ENCODE measurements at regions not wholly inside any gene's neighbourhood (a gene's known extent, or its start where the extent isn't known, plus 50 kb on each side); places are given as distances from the start of the nearest gene placed in this dataset.
"Not testable (repeated sequence)": the region's sequence is repeated elsewhere in the genome, so short reads cannot be mapped to it uniquely, and the experiment has no call there.

DNA sequence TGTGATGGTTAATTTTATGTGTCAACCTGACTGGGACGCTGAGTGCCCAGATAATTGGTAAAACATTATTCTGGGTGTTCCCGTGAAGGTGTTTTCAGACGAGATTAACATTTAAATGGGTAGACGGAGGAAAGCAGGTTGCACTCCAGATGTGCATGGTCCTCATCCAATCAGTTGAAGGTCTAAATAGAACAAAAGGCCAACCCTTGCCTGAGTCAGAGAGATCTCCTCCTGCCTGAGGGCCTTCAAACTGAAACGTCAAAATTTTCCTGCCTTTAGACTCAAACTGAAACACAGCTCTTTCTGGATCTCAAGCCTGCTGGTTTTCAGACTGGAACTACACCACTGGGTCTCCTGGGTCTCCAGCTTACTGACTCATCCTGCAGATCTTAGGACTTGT lies 73.5 kb downstream of the NPIPA8 start:
- not testable (repeated sequence) for H3K4me3 Mint-ChIP-seq (ENCODE audit: unreplicated experiment)

DNA sequence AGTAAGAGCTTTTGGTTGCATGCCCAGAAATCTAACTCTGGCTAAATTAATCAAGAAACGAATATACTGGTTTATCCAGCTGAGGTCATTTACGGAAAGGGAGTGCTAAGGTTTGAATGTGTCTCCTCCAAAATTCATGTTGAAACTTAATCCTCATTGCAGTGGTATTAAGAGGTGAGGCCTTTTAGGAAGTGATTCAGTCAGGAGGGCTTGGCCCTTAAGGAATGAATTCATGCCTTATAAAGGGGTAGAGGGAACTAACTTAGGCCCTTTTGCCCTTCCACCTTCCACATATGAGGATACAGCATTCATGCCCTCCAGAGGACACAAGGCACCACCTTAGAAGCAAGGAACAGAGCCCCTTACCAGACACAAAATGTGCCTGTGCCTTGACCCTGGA lies 74.7 kb downstream of the NPIPA8 start:
- H3K27me3 Mint-ChIP-seq (ENCODE audit: insufficient read depth, unreplicated experiment); H3K36me3 Mint-ChIP-seq (ENCODE audit: insufficient read depth, unreplicated experiment); H3K27ac Mint-ChIP-seq (ENCODE audit: low read depth, unreplicated experiment); H3K4me1 Mint-ChIP-seq (ENCODE audit: insufficient read depth, unreplicated experiment); BruUV-seq (replicated peaks); H3K9me3 Mint-ChIP-seq (ENCODE audit: unreplicated experiment); DNase-seq (ENCODE audit: unreplicated experiment); H3K4me3 Mint-ChIP-seq (ENCODE audit: unreplicated experiment); intact Hi-C loops (cut with micrococcal nuclease); CTCF ChIA-PET; POLR2A ChIA-PET: not testable (repeated sequence)

More for the DNA sequence above, 73.5 kb downstream of the NPIPA8 start:
- H3K9me3 Mint-ChIP-seq (ENCODE audit: unreplicated experiment); H3K27me3 Mint-ChIP-seq (ENCODE audit: insufficient read depth, unreplicated experiment); H3K4me1 Mint-ChIP-seq (ENCODE audit: insufficient read depth, unreplicated experiment); intact Hi-C loops (cut with micrococcal nuclease); DNase-seq (ENCODE audit: unreplicated experiment); CTCF ChIA-PET; POLR2A ChIA-PET; BruUV-seq (replicated peaks); H3K36me3 Mint-ChIP-seq (ENCODE audit: insufficient read depth, unreplicated experiment); H3K27ac Mint-ChIP-seq (ENCODE audit: low read depth, unreplicated experiment): not testable (repeated sequence)

DNA sequence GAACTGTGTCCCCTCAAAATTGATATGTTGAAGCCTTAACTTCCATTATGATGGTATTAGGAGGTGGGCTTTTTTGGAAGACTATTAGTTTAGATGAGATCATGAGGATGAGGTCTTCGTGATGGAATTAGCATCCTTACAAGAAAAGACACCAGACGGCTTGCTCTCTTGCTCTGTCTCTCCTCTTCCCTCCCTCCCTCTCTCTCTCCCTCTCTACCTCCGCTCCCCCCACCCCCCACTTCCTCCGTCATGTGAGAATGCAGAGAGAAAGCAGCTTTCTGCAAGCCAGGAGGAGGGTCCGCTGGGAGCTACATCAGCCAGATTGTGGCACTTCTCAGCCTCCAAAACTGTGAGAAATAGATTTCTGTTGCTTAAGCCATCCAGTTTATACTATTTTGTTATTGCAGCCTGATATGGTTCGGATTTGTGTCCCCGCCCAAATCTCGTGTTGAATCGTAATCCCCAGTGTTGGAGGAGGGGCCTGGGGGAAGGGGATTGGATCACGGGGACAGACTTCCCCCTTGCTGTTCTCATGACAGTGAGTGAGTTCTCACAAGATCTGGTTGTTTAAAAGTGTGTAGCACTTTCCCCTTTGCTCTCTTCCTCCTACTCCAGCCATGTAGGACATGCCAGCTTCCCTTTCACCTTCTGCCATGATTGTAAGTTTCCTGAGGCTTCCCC lies 76.9 kb downstream of the NPIPA8 start:
- BruUV-seq (replicated peaks); H3K9me3 Mint-ChIP-seq (ENCODE audit: unreplicated experiment); H3K36me3 Mint-ChIP-seq (ENCODE audit: insufficient read depth, unreplicated experiment); H3K27me3 Mint-ChIP-seq (ENCODE audit: insufficient read depth, unreplicated experiment); H3K27ac Mint-ChIP-seq (ENCODE audit: low read depth, unreplicated experiment); H3K4me3 Mint-ChIP-seq (ENCODE audit: unreplicated experiment); DNase-seq (ENCODE audit: unreplicated experiment); intact Hi-C loops (cut with micrococcal nuclease); POLR2A ChIA-PET; H3K4me1 Mint-ChIP-seq (ENCODE audit: insufficient read depth, unreplicated experiment); CTCF ChIA-PET: not testable (repeated sequence)

DNA sequence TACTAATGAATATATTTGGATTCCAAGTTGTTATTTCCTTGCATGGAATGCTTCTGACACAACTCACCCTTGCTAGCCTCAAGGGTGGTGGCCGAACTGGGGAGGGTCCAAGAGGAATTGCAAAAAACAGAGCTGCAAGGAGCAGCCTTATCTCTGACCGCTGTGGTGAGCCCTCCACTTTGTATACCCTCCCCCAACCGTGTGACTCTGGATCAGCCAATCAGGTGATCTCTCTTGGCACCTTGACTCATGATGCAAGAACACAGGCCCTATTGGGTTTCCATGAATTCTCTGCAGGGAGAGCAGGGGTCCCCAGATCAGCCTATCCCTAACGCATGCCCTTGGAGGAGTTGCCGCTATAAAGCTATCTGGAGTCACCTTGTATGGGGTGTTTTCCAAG lies 83.6 kb downstream of the NPIPA8 start:
- H3K9me3 Mint-ChIP-seq (ENCODE audit: unreplicated experiment); H3K27me3 Mint-ChIP-seq (ENCODE audit: insufficient read depth, unreplicated experiment); H3K27ac Mint-ChIP-seq (ENCODE audit: low read depth, unreplicated experiment); CTCF ChIA-PET; H3K4me3 Mint-ChIP-seq (ENCODE audit: unreplicated experiment); POLR2A ChIA-PET; intact Hi-C loops (cut with micrococcal nuclease); H3K36me3 Mint-ChIP-seq (ENCODE audit: insufficient read depth, unreplicated experiment); DNase-seq (ENCODE audit: unreplicated experiment); H3K4me1 Mint-ChIP-seq (ENCODE audit: insufficient read depth, unreplicated experiment); BruUV-seq (replicated peaks): not testable (repeated sequence)

DNA sequence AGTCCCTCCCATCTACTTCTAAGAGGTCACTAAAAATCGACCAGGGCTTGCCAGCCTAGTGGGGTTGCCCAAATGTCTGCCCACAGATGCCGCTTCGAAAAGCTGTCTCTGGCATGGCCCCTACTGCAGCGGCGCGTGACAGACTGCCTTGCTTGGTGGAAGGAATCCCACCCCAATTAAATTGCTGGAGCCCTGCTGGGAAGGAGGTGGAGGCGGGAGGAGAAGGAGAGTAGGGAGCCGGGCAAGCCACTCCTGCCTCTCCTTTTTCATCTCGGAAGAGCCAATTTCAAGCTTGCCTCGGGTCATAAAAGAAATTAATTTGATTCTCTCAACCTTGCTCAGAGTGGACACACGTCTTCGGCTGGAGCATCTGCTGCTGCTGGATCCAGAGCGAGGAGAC lies 106.0 kb downstream of the NPIPA8 start:
- H3K27me3 Mint-ChIP-seq (ENCODE audit: insufficient read depth, unreplicated experiment); H3K27ac Mint-ChIP-seq (ENCODE audit: low read depth, unreplicated experiment); DNase-seq (ENCODE audit: unreplicated experiment); H3K9me3 Mint-ChIP-seq (ENCODE audit: unreplicated experiment); POLR2A ChIA-PET; H3K36me3 Mint-ChIP-seq (ENCODE audit: insufficient read depth, unreplicated experiment); H3K4me1 Mint-ChIP-seq (ENCODE audit: insufficient read depth, unreplicated experiment); intact Hi-C loops (cut with micrococcal nuclease); H3K4me3 Mint-ChIP-seq (ENCODE audit: unreplicated experiment); CTCF ChIA-PET; BruUV-seq (replicated peaks): not testable (repeated sequence)

DNA sequence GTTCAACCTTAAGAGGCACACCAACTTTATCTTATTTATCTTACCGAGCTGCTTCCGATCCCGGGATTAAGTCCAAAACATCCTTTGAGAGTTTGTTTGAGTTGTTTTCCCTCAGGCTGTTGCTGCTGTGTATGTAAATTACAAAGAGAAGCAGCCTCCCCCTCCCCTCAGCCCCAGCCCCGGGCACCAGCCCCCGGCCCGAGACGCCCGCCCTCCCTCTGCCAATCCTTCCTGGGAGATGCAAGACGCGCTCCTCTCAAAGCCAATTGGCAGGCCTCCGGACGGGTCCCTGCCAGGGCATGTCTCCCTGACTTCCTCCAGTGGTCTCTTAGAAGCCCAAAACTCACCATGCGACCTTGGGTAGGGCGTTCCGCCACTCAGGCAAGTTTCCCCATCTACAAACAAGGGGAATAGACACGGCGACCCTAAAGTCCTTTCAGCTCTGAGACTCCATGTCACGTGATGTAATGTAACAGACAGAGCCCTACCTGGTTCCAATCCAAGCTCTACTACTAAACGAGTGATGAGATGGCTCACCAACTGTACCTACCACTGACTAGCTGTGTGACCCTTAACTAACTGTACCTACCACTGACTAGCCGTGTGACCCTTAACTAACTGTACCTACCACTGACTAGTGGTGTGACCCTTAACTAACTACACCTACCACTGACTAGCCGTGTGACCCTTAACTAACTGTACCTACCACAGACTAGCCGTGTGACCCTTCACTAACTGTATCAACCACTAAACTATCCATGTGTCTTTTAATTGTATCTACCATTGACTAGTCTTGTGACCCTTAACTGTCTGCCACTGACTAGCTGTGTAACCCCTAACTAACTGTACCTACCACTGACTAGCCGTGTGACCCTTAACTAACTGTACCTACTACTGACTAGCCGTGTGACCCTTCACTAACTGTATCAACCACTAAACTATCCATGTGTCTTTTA lies 114.2 kb downstream of the NPIPA8 start:
- H3K9me3 Mint-ChIP-seq (ENCODE audit: unreplicated experiment); H3K27me3 Mint-ChIP-seq (ENCODE audit: insufficient read depth, unreplicated experiment); BruUV-seq (replicated peaks); H3K27ac Mint-ChIP-seq (ENCODE audit: low read depth, unreplicated experiment); H3K4me3 Mint-ChIP-seq (ENCODE audit: unreplicated experiment); H3K36me3 Mint-ChIP-seq (ENCODE audit: insufficient read depth, unreplicated experiment); POLR2A ChIA-PET; intact Hi-C loops (cut with micrococcal nuclease); CTCF ChIA-PET; DNase-seq (ENCODE audit: unreplicated experiment); H3K4me1 Mint-ChIP-seq (ENCODE audit: insufficient read depth, unreplicated experiment): not testable (repeated sequence)

DNA sequence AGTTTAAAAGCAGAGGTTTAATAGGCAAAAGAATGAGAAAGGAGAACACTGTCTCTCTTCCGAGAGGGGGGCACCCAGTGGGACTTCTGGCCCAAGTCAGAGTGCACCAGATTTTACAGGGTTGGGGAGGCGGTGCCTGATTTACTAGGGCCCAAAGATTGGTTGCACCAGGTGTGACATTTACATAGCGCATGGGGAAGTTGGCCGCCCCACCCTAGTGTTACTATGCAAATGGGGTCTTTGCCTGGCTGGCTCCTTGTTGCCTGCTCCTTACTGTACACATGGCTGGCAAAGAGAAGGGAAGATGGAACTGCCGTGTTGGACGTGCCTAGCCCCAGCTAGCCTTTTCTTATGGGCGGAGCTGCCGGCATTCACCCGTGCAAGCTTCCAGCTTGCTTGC lies 118.8 kb downstream of the NPIPA8 start:
- H3K4me1 Mint-ChIP-seq (ENCODE audit: insufficient read depth, unreplicated experiment); H3K27me3 Mint-ChIP-seq (ENCODE audit: insufficient read depth, unreplicated experiment); intact Hi-C loops (cut with micrococcal nuclease); DNase-seq (ENCODE audit: unreplicated experiment); BruUV-seq (replicated peaks); CTCF ChIA-PET; H3K27ac Mint-ChIP-seq (ENCODE audit: low read depth, unreplicated experiment); POLR2A ChIA-PET; H3K4me3 Mint-ChIP-seq (ENCODE audit: unreplicated experiment); H3K36me3 Mint-ChIP-seq (ENCODE audit: insufficient read depth, unreplicated experiment); H3K9me3 Mint-ChIP-seq (ENCODE audit: unreplicated experiment): not testable (repeated sequence)

DNA sequence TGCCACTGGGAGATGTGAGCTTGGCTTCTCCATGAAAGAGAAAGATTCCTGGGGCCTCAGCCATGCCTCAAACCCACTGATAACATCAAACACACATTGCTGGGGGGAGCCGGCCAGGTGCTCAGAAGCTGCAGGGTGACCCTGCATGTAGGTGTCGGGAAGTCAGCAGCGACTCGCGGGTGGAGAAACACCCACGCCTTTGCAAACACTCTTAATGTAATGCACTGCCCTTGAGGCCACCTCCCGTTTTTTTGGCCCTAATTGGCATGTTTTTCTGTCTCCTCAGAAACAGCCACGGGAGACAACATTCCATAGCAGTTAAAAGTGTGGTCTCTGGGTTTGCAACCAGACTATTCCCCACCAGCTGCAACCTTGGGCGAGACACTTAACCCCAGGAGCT lies 119.7 kb downstream of the NPIPA8 start:
- BruUV-seq (replicated peaks); POLR2A ChIA-PET; H3K36me3 Mint-ChIP-seq (ENCODE audit: insufficient read depth, unreplicated experiment); H3K27ac Mint-ChIP-seq (ENCODE audit: low read depth, unreplicated experiment); DNase-seq (ENCODE audit: unreplicated experiment); CTCF ChIA-PET; H3K27me3 Mint-ChIP-seq (ENCODE audit: insufficient read depth, unreplicated experiment); H3K4me3 Mint-ChIP-seq (ENCODE audit: unreplicated experiment); intact Hi-C loops (cut with micrococcal nuclease); H3K9me3 Mint-ChIP-seq (ENCODE audit: unreplicated experiment); H3K4me1 Mint-ChIP-seq (ENCODE audit: insufficient read depth, unreplicated experiment): not testable (repeated sequence)

DNA sequence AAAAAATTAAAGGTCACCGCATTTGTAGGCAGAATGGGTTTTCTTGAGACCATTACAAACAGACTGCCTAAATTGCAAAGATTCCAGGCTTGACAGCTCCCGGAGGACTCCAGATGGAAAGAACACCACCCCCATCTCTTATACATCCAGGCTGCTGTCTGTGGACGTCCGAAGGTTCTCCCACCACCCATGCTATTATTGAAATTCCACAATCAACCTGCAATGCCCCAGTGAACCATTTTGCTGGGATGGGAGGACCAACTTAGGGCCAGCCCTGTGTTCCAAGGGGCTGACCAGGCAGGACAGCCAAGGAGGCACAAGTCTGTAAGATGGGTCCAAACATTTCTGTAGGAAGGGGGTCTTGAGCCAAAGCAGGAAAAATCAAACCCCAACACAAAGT lies 122.7 kb downstream of the NPIPA8 start:
- H3K4me3 Mint-ChIP-seq (ENCODE audit: unreplicated experiment); H3K27ac Mint-ChIP-seq (ENCODE audit: low read depth, unreplicated experiment); H3K4me1 Mint-ChIP-seq (ENCODE audit: insufficient read depth, unreplicated experiment); BruUV-seq (replicated peaks); DNase-seq (ENCODE audit: unreplicated experiment); H3K36me3 Mint-ChIP-seq (ENCODE audit: insufficient read depth, unreplicated experiment); CTCF ChIA-PET; POLR2A ChIA-PET; H3K27me3 Mint-ChIP-seq (ENCODE audit: insufficient read depth, unreplicated experiment); intact Hi-C loops (cut with micrococcal nuclease); H3K9me3 Mint-ChIP-seq (ENCODE audit: unreplicated experiment): not testable (repeated sequence)

Measured in MCF 10A (cell line).